Middle frontal gyrus (tissue), 1 donor: ENCODE measurements at regions not wholly inside any gene's neighbourhood (a gene's known extent, or its start where the extent isn't known, plus 50 kb on each side); places are given as distances from the start of the nearest gene placed in this dataset.

Source experiments
- DNase-seq: peaks from one replicate; pipeline ENCODE4 v3.0.0-alpha.2; 2015; ENCODE audit warnings: low spot score; ENCODE audit errors: extremely low spot score

DNA sequence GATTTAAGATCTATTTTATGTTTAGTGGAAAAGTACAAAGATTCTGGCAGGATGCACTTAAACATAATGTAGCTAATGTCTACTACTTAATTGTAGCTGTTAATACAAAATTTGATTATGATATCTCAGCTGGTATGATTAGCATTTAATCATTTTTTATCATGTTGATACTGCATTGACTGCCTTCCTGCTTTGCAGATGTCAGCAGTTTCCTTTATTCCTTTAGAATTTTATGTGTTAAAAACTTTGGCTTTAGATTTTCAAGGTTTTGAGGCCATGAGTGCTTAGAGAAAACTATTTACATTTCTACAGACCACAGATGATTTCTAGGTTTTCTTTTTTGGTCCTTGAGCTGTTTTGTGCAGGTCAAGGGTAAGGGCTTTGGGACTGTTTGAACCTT is 152.2 kb downstream of the ZNF326 start:
- no peak for DNase-seq

DNA sequence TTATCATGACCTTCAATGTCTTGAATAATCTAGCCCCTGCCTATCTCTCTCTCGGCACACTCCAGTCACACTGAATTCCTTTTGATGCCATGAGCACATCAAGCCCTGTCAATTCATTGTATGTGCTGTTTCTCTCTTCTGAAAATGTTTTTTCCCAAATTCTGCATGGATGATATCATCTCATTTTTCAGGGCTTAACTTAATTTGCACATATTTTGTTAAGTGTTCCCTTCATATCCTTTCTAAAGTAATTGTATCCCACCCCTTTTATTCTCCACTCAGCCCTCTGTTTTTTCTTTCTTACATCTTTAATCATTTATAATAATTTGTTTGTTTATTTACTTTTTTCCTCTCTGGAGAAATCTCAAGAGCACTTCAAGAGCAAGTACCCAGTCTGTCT is 149.9 kb downstream of the ZNF326 start:
- DNase-seq: no peak

DNA sequence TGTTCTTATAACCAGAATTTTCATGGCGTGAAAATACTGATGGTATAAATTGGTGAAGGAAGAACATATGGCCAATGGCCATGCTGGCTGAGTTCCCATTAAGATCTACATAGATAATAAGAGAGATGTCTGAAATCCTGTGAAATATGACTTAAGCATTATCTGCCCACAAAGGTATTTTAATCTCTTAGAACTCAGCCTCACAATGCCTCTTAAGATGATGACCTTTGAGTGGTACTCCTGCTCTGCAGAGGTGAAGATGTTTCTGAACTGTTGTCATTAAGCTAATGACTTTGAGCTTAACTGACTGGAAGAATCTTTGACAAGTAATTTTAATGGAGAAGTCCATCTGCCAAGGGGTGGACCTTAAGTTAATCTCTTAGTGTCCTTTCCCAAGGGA is 148.7 kb downstream of the ZNF326 start:
- DNase-seq: no peak

DNA sequence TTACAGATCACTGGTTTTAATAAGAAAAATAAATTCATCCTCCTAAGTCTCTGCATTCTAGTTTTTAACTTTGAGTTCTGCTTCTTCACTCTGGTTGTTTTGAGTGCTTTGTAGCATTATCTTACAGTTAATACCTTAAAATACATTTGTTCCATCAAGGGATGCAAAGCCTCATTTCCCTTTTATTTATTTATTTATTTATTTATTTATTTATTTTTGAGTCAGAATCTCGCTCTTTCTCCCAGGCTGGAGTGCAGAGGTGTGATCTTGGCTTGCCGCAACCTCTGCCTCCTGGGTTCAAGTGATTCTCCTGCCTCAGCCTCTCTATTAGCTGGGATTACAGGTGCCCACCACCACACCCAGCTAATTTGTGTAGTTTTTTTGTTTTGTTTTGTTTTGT is 147.8 kb downstream of the ZNF326 start:
- no peak for DNase-seq

DNA sequence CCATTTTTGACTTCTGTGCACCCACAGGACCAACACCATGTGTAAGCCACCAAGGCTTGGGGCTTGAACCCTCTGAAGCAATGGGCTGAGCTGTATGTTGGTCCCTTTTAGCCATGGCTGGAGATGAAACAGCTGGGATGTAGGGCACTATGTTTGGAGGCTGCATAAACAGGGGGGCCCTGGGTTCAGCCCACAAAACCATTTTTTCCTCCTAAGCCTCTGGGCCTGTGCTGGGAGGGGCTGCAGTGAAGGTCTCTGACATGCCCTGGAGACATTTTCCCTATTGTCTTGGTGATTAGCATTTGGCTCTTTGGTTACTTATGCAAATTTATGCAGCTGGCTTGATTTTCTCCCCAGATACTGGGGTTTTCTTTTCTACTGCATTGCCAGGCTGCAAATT is 144.9 kb downstream of the ZNF326 start:
- no peak for DNase-seq

DNA sequence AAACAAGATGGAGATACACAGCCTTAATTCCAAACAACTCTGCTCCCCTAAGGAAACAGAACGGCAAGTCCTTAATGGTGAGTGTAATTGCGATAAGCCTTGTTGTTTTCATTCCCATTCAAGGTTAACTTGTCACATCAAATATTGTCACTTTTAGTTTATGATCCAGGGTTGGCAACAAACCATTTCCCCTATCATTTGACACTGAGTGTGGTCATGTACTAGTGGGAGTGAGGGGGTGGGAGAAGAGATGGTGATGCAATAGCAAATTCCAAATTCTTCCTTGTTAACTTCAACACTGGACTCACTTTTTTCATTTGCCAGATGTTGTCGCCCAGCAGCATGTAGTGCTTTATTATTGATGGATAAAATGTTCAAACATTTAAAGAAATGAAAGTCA is 140.4 kb downstream of the ZNF326 start:
- no peak for DNase-seq

DNA sequence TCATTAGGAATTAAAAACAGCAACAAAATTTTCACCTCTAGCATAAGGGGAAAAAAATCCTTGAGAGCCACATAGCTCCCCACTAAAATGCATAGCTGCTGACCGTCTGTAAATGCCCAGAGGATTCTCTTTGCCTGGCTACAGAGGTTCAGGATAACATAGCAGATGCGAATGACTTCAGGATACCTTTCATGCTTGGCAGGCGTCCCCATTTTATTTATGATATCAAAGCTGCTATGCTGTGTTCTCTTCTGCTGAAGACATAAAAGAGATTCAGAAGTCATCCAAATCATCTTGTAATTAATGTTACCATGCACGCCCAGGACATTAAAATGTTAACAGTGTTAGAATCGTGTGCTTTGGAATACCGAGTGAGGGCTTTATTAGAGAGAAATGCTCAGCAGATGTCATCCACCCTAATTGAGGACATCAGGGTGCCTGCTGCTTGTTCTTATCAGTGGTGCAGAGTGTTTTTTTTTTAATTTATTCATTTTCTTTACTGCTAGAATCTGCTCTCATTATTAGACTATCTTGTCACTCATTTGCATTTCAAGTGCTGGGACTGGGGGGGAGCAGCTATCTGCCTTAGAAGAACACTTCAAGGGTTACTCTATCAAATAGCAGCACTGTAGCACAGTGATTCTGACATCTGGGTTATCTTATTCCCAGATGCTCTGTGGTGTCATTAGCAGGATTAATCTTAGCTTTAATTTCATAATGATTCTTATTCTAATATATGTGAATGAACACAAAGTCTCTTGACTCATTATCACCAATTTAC is 139.5 kb downstream of the ZNF326 start:
- no peak for DNase-seq

DNA sequence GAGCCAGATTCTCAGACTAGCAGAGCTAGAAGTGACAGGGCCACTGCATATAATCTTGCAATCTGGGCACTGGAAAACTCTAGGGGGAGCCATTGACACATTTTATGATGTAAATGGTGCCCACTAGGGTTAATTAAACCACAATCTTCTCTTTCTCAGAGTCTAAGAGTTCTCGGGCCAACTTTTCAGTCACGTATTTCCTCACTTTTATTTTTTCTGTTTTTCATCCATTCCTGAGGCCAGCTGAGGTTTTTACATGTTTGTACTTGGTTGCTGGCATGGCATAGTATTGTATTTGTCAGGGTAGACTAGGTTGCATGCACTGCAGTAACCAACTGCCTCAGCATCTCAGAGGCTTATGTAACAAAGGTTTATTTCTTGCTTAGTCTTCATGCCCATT is 138.2 kb downstream of the ZNF326 start:
- no peak for DNase-seq

DNA sequence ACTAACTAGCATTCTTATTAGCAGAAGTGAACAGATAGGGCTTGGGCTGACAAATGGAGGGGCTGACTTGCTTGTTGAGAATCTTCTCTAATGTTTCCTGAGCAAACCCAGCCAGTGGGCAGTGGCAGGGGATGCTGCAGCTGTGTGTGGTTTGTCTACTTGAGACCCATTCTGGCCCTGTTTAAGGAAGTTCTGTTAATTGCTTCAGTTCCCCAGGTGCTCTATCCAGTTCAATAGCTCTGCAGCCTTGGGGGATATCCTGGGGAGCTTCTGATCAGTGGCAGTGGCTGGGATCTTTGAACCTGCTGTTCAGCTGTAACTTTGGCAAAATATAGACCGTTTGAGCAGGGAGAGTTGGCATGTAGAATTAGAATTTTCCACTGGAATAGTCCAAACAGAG is 137.4 kb downstream of the ZNF326 start:
- no peak for DNase-seq

DNA sequence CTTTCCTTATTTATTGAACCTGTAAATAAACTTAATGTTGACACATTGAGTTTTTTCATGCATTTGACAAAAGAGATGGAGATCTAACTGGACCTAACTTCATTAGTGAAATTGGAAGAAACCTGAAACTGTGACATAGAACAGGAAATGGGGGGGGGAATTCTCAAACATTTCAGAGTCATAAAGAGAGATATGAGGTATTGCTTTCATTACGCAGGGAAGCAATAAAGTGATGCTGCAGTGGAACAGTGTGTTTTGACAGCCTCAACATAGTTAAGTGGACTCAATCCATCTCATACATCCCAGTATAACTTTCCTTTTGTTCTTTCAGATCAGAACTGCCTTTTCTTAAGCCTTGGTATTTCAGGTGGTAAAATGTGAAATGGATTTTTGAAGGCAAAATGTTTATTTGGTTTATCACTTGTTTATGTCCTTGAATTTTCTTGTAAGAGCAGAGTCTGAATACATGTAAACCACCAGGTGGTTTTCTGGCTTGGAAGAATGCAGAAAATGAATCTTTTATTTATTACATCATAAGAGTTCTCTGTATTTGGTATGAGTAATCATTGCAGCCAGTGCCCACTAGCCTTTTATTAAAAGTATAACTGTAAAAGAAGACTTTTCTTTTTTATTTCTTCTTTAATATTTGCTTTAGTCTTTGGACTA is 132.5 kb downstream of the ZNF326 start:
- no peak for DNase-seq

DNA sequence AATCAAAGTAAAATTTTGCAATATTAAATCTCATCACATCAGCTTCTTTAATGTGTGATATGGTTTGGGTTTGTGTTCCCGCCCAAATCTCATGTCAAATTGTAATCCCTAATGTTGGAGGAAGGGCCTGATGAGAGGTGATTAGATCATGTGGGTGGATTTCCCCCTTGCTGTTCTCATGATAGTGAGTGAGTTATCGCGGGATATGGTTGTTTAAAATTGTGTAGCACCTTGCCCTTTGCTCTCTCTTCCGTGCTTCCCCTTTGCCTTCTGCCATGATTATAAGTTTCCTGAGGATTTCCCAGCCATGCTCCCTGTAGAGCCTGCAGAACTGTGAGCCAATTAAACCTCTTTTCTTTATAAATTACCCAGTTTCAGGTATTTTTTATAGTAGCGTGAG is 131.9 kb downstream of the ZNF326 start:
- no peak for DNase-seq

DNA sequence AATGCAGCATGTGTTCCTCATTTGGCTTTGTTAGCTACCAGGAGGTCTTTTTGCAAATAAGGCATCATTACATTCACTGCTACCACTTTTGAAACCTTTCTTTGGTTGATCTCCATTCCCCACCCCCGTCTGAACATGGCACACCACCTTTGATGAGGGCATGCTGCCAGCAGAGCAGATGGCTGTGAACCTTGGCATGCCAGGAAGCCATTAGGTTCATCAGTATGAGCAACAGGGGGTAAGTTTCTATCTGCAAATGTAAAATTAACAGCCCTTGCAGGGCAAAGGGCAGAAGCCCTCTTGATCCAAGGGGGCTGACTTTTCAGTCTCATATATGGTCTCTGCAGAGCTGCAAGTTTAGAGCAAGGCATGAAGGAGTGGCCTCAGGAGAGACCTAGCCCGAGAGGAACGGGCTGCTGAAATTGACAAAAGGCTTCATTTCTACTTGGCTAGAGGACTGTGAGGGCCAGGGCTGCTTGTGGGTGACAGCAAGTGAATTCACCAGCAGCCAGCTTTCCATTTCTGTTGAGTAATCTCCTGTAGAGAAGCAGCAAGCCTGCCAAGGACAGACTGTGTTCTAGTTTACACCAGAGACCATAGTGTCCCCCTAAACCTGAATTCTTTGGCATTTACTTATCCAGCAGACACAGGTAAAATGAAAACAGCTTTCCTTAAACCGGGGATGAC is 127.9 kb downstream of the ZNF326 start:
- DNase-seq: no peak

DNA sequence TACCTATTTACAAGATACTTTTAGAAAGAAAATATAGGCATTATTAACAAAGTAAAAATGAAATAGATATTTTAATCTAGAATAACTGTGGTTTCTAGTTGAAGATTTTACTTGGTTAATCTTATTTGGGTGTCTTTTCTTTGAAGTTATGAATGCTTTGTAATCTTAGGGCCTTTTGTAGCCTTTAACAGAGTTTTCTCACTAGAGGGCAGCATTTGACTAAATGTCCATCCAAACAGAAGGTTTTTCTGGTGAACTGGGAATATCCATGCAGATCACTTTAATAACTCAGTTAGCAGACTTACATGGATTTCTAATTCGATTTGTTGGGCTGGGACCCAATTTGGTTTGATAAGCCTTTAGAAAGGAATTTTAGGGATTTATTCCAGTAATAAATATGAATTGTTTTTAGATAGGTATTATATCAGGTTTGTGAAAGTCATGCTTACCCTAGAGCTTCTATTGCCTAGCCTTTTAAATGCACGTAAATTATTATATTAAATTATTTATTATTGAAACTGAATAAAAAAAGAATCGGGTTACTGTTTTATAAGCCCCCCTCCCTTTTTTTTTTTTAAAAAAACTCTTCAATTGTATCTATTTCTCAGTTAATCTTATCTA is 119.7 kb downstream of the ZNF326 start:
- peak; percentile 50 for DNase-seq

DNA sequence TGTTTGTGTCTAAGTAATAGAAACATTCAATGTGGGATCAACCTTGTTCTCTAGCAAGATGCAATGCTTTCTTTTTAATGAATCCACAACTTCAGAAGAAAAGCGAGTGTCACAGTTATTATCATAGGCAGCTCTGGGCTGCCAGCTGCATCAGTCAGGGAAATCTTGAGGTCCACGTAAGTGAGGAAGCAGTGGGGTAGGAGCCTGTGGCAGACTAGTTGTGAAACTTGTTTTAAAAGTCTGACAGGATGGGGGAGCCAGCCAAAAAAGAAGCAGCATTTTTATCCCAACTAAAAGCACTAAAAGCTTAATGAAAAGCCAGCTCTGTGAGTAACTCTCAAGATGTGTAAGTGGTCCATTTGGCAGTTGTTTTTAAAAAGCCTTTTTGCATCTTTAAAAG is 113.1 kb downstream of the ZNF326 start:
- no peak for DNase-seq

DNA sequence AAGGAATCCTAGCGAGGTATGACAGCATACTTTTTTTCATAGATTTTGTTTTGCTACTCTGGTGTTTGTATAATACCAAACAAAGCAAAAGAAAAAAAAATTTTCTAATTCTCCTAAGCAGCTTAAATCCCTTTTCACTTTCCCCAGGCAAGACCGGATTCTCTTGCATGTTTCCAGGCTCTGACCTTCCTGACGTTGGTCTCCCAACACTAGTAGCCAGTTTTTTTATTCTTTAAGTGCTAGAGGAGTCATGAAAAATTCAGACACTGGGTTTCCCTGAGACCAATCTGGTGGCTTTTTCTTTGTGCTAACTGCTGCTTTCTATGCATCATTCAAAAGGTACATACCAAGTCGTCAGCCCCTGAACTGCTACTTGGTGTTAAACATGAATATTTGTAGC is 111.4 kb downstream of the ZNF326 start:
- no peak for DNase-seq

DNA sequence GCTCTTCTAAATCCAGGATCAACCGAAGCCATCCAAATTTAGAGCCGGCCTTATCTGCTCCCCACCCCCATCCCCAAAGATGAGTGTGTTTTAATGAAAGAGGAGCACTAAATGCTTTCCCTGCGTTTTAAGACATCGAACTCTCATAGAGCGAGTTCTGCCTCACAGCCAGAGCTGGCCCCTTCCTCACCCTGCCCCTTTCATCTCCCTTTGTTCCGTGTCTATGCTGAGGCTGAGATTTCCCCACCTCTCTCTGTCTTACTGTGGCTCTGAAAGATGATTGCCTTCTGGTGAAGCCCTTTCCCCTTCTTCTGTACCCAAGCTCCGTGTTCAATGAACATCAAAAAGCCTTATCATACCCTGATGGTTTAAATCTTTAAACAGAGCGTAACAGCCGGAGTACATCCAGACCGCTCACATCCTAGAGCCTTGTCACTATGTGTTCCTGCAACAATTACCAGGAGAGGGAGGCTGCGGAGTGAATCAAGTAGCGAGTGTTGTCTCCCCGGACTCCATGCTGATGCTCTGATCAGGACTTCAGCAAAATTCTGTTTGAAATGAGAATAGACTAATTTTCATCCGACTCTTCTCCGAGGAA is 110.1 kb downstream of the ZNF326 start:
- no peak for DNase-seq

DNA sequence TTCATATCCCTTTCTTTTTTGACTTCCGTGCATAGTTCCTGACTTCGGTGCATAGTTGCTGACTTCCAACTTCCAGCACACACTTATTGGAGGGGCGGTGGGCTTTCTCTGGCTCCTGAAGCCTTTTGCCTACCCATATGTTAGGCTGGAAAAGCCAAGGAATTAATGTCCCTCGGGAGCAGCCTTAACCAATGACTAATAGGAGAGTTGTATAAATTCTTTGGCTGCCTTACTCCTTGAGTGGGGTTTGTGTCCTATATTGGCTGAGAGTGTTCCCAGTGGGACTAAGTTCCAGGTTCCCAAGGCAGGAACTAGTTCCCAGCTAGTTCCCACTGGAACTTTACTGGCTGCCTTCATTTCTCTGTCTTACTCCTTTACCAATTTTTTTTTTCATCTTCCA is 105.7 kb downstream of the ZNF326 start:
- no peak for DNase-seq

DNA sequence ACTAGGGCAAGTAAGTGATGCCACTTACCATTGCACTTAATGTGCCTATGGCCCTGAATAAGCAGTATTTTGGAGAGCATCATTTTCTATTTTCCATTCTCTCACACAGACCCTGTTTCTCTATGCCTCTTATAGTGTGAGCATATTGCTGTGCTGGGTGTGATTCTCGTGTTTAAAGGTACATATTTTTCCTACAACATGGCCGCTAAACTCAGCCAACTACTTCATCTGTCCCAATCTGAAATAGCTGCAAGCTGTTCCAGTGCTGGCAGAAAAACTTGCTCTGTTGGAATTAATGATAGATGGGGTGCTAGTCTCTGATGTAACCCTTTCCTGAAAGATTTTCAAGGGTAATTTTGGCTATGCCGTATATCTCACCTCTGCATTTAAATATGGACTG is 97.5 kb downstream of the ZNF326 start:
- DNase-seq: no peak
